Mesothelial cell of epicardium (in vitro differentiated cells): ENCODE measurements at regions not wholly inside any gene's neighbourhood (a gene's known extent, or its start where the extent isn't known, plus 50 kb on each side); places are given as distances from the start of the nearest gene placed in this dataset.
A peak's percentile ranks its signal among the peaks of the same experiment; 100 is the strongest.

Experiments used
- DNase-seq, 2 experiments: peaks; one replicate each; pipeline ENCODE4 v3.0.0; 2021; ENCODE audit warnings: low spot score in 2 of 2; ENCODE audit not compliant: unreplicated experiment in 2 of 2
- H3K27ac Mint-ChIP-seq: 2 replicates; pipeline ENCODE4 v1.8.0; 2021; ENCODE audit warnings: mixed read lengths
- H3K27me3 Mint-ChIP-seq: 2 replicates; pipeline ENCODE4 v1.8.0; 2021; ENCODE audit warnings: low read depth, mixed read lengths
- H3K36me3 Mint-ChIP-seq: 2 replicates; pipeline ENCODE4 v1.8.0; 2021; ENCODE audit warnings: mixed read lengths
- H3K4me1 Mint-ChIP-seq: 2 replicates; pipeline ENCODE4 v1.8.0; 2021; ENCODE audit warnings: mixed read lengths
- H3K4me3 Mint-ChIP-seq: 2 replicates; pipeline ENCODE4 v1.8.0; 2021; ENCODE audit warnings: mild to moderate bottlenecking, moderate library complexity, mixed read lengths
- H3K9me3 Mint-ChIP-seq: 2 replicates; pipeline ENCODE4 v1.8.0; 2021; ENCODE audit warnings: mixed read lengths
- TF ChIP-seq, protein P1 (sequence below): fragments of 200-600 bp; sonication (generic); IDR thresholded peaks from one replicate; pipeline ENCODE4 v1.5.0; 2021; ENCODE audit warnings: antibody characterized with exemption; ENCODE audit not compliant: unreplicated experiment

DNA sequence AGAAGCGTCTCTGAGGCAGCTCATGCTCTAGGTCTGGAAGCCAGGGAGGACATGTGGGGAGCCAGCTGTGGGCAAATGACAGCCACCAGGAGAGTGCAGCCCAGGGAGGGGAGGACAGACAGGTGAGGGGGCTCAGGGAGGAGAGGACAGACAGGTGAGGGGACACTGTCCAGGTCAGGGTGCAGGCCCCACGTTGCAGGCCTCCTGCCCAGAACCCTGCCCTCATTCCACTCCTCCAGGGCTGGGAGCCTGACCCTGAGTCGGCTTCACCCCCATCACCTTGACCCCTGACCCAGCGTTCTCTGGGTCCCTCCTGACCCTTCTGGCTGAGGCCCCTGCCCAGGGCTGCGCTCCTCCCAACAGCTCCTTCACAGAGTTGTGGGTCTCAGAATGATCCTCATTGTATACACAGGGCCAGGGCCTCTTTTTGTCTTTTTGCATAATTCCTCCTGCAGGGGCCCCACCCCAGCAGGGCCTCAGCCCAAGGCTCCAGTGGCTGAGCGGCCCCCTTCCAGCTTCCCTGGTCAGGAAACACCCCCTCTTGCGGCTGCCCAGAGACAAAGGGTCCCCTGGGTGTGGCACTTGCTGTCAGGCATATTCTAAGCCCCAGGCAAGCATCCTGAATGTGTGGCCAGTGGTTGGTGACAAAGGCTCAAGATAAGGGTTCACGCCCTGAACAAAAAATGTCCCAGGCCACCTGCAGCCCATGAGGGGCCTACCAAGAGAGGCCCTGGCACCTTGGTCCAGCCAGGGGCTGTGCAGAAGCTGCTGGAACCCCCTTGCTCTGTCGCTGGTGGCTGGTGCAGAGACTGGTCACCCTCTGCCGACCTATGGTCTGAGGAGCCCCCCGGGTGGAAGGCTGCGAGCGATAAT is 853.0 kb downstream of the BRD1 start:
- H3K36me3 Mint-ChIP-seq: no peaks in the 10 kb centered on the region
- no peak overlapping the region for H3K4me3 Mint-ChIP-seq
- no peaks in the 10 kb centered on the region for H3K4me1 Mint-ChIP-seq
- H3K27me3 Mint-ChIP-seq: peaks cover 45% of the 10 kb centered on the region
- no peak overlapping the region for H3K27ac Mint-ChIP-seq
- DNase-seq: peak in 1 of 2 experiments; percentile 6
- TF ChIP-seq, protein P1, sequence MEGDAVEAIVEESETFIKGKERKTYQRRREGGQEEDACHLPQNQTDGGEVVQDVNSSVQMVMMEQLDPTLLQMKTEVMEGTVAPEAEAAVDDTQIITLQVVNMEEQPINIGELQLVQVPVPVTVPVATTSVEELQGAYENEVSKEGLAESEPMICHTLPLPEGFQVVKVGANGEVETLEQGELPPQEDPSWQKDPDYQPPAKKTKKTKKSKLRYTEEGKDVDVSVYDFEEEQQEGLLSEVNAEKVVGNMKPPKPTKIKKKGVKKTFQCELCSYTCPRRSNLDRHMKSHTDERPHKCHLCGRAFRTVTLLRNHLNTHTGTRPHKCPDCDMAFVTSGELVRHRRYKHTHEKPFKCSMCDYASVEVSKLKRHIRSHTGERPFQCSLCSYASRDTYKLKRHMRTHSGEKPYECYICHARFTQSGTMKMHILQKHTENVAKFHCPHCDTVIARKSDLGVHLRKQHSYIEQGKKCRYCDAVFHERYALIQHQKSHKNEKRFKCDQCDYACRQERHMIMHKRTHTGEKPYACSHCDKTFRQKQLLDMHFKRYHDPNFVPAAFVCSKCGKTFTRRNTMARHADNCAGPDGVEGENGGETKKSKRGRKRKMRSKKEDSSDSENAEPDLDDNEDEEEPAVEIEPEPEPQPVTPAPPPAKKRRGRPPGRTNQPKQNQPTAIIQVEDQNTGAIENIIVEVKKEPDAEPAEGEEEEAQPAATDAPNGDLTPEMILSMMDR: no peak
- H3K9me3 Mint-ChIP-seq: no peaks in the 10 kb centered on the region

DNA sequence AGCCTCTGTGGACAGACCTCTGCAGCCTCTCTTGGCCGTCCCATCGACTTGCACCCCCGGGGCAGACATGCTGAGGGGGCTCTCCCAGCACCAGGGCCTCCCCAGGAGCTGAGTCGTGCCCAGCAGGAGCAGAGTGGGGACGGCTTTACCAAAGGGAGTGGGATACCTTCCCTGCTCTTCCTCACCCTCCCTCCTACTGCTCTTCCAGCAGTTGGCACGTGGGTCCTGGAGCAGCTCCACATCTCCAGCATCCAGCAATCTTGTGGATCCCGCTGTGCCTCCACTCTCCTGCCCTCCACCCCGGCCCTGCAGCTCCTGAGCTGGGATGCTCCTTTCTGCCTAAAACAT is 854.0 kb downstream of the BRD1 start:
- Mint-ChIP-seq H3K36me3 (no peaks in the 10 kb centered on the region), H3K27me3 (peaks cover 41% of the 10 kb centered on the region), H3K4me3 (no peak overlapping the region), H3K9me3 (no peaks in the 10 kb centered on the region), H3K4me1 (no peaks in the 10 kb centered on the region), H3K27ac (no peak overlapping the region)
- TF ChIP-seq, protein P1: no peak
- DNase-seq: peak; percentile 6 to 25

DNA sequence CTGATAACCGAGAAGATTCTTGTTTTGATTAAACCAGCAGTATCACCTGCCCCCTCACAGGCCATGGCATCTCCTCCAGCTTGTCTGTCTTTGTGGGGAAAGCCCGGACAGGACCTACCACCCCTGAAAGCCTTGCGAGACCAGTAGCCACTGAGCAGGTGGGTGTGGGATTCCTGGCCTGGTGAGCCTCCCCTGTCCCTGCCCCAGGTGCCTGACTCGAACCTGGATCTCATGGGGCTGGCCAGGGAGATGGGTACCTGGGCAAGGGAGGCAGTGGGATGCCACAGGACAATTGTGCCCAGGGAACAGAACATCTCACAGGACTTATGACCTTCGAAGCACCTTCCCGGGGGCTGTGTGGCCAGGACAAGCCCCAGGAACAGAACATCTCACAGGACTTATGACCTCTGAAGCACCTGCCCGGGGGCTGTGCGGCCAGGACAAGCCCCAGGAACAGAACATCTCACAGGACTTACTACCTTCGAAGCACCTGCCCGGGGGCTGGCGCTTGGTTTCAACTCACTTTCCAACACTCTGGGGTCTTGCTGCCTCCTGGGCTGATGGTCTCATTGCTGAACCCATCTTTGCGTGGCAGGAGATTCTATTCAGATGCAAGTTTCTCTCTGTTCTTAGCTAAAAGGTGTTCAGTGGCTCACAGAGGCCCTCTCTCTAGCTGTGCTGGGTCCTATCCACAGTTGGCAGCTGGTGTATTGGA is 854.5 kb downstream of the BRD1 start:
- Mint-ChIP-seq H3K36me3 (no peaks in the 10 kb centered on the region), H3K27me3 (peaks cover 41% of the 10 kb centered on the region), H3K9me3 (no peaks in the 10 kb centered on the region), H3K4me1 (no peaks in the 10 kb centered on the region), H3K27ac (no peak overlapping the region), H3K4me3 (no peak overlapping the region)
- TF ChIP-seq, protein P1: no peak
- DNase-seq: peak; percentile 10 to 25

DNA sequence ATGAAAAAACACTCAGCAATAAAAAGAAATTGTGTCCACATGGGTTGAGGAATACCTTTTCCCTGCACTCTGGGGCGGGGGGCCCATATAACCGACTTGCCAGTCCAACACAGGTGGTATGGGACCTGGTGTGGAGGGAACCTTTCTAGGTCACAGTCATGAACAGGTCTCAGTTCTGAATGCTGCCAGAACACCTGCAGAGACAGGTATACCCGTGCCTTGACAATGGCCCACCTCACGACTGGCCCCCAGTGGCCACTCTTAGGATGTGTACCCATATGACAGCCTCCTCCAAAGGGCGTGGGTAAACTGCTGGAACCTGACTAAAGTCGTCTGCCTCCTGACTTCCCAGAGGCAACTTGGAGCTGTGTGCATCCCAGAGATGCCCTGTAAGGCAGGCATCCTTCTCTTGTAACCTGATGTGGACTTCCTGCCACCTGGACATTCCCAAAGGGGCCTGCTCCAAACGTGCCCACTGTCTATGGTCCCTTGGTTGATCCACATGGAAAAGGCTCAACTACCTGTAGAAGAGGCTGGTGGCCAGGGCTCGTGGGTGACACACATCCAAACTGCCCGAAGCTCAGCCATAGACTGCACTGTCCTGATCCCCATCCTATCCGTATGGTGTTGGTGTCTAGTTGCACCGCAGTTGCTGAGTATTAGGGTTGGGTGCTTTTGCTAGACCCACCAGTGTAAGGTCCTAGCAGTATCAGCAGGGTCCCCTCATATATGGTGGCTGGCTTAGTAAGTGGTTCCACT is 859.3 kb downstream of the BRD1 start:
- Mint-ChIP-seq H3K9me3 (no peaks in the 10 kb centered on the region), H3K36me3 (no peaks in the 10 kb centered on the region), H3K27ac (no peak overlapping the region), H3K4me1 (no peaks in the 10 kb centered on the region), H3K27me3 (peaks cover 57% of the 10 kb centered on the region), H3K4me3 (no peak overlapping the region)
- TF ChIP-seq, protein P1: peak; percentile 38
- peak; percentile 17 to 41 for DNase-seq

DNA sequence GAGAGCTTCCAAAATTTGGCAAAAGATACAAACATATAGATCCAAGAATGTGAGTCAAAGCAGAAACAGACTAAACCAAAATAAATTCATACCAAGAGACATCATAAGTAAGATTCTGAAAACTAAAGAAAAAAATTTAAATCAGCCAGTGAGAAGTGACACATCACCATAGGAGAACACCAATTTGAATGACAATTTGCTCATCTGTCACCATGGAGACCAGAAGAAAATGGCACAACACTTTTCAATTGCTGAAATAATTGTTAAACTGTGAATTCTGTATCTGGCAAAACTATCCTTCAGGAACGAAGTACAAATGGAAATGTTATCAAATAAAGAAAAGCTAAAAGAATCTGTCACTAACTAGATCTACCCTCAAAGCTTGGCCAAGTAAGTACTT is 864.3 kb downstream of the BRD1 start:
- Mint-ChIP-seq H3K27me3 (peaks cover 49% of the 10 kb centered on the region), H3K9me3 (no peaks in the 10 kb centered on the region), H3K36me3 (no peaks in the 10 kb centered on the region), H3K4me1 (no peaks in the 10 kb centered on the region), H3K4me3 (no peak overlapping the region), H3K27ac (no peak overlapping the region)
- TF ChIP-seq, protein P1: no peak
- no peak for DNase-seq
